T-cell (primary cell): ENCODE measurements at regions not wholly inside any gene's neighbourhood (a gene's known extent, or its start where the extent isn't known, plus 50 kb on each side); places are given as distances from the start of the nearest gene placed in this dataset.

ENCODE experiments used
- ATAC-seq, 4 experiments: fragments of 200-7000 bp in 3 of 4; fragments of 150-1000 bp in 1 of 4; cut with Tn5 transposase; replicated peaks in 1 of 4; 1 replicate in 3 of 4; 2 replicates in 1 of 4; pipeline ENCODE4 v1.10.0; 2021; ENCODE audit warnings: moderate library complexity in 3 of 4, mild to moderate bottlenecking in 2 of 4, moderate number of reproducible peaks in 1 of 4
- CTCF ChIA-PET, 2 donors: fragments of 300-600 bp; sonication (Branson Sonifier 250); formaldehyde crosslinking; loops; one replicate each; lab custom pipeline; 2022; ENCODE audit warnings: antibody characterized with exemption in 2 of 2; lab: Charles Lee
- POLR2A ChIA-PET, 2 donors: fragments of 300-600 bp; sonication (Branson Sonifier 250); formaldehyde crosslinking; loops; one replicate each; lab custom pipeline; 2022; ENCODE audit warnings: antibody characterized with exemption in 2 of 2; lab: Charles Lee
- DNase-seq, 35 experiments: peaks; one replicate each; pipeline versions ENCODE4 v3.0.0 to v3.0.0-alpha.2; 2013 to 2023
- H3K27ac ChIP-seq: one replicate; pipeline ENCODE4 v1.5.1; 2013; ENCODE audit warnings: low read length
- H3K27me3 ChIP-seq, 2 experiments: replicated peaks in 1 of 2; 1 replicate in 1 of 2; 2 replicates in 1 of 2; pipeline versions ENCODE4 v1.6.1 to v1.7.0; 2013; ENCODE audit warnings: low read length in 1 of 2, mixed read lengths in 1 of 2; ENCODE audit not compliant: control insufficient read depth in 2 of 2, insufficient read depth in 2 of 2; ENCODE audit errors: extremely low read depth in 1 of 2
- H3K36me3 ChIP-seq, 2 donors: 1 replicate in 1 of 2; 2 replicates in 1 of 2; pipeline versions ENCODE4 v1.6.1 to v1.7.0; 2013; ENCODE audit warnings: low read length in 1 of 2; ENCODE audit not compliant: control insufficient read depth in 2 of 2, insufficient read depth in 1 of 2; ENCODE audit errors: extremely low read depth in 1 of 2
- H3K4me1 ChIP-seq, 2 experiments: 1 replicate in 1 of 2; 2 replicates in 1 of 2; pipeline versions ENCODE4 v1.6.1 to v1.7.0; 2013; ENCODE audit warnings: low read length in 2 of 2, mixed read lengths in 1 of 2; ENCODE audit not compliant: insufficient read depth in 2 of 2, control insufficient read depth in 1 of 2; ENCODE audit errors: extremely low read depth in 1 of 2
- H3K4me3 ChIP-seq, 2 donors: 1 replicate in 1 of 2; 2 replicates in 1 of 2; pipeline versions ENCODE4 v1.5.1 to v1.7.0; 2013; ENCODE audit warnings: mild to moderate bottlenecking in 2 of 2, low read length in 1 of 2, moderate library complexity in 1 of 2; ENCODE audit not compliant: control insufficient read depth in 1 of 2; ENCODE audit errors: extremely low read depth in 1 of 2
- H3K9me3 ChIP-seq: 2 replicates; pipeline ENCODE4 v1.7.0; 2013
- H3K27ac Mint-ChIP-seq, 2 donors: one replicate each; pipeline ENCODE4 v1.8.0; 2020 to 2021; ENCODE audit warnings: mild to moderate bottlenecking in 2 of 2, mixed read lengths in 2 of 2
- H3K27me3 Mint-ChIP-seq, 2 donors: one replicate each; pipeline ENCODE4 v1.8.0; 2021 to 2022; ENCODE audit warnings: mixed read lengths in 2 of 2
- H3K36me3 Mint-ChIP-seq: one replicate; pipeline ENCODE4 v1.8.0; 2021; ENCODE audit warnings: mixed read lengths
- H3K4me1 Mint-ChIP-seq, 3 donors: one replicate each; pipeline ENCODE4 v1.8.0; 2020 to 2022; ENCODE audit warnings: mixed read lengths in 3 of 3, mild to moderate bottlenecking in 1 of 3
- H3K4me3 Mint-ChIP-seq, 3 donors: one replicate each; pipeline ENCODE4 v1.8.0; 2020 to 2022; ENCODE audit warnings: mild to moderate bottlenecking in 3 of 3, mixed read lengths in 3 of 3, moderate library complexity in 3 of 3
- H3K9me3 Mint-ChIP-seq, 3 donors: one replicate each; pipeline ENCODE4 v1.8.0; 2020 to 2022; ENCODE audit warnings: mixed read lengths in 3 of 3
- WGBS: methylation state at CpG from one replicate; pipeline ENCODE4 v1.1.5; 2013; ENCODE audit warnings: missing lambda C conversion rate; ENCODE audit not compliant: insufficient coverage; 5-methylcytosine and 5-hydroxymethylcytosine counted together

DNA sequence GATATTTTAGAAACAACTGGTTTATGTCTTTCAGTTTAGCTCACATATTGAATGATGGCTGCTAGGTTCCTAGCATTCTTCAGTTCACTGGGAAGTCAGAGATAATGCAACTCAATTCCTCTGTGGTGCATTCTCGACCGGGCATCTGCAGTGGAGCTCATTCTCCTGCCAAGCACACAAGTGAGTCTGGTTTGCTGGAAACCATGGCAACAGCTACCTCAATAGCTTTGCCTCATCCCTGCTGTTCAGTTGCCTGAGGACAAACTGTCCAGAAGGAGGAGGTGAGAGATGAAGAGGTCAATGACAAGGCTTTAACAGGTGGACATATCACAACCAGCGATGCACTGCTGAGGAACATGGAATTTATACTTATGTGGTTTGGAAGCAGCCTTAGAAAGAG, 816.9 kb downstream of the AACS start:
- no peaks in the 10 kb centered on the region for H3K36me3 ChIP-seq
- H3K9me3 ChIP-seq: no peaks in the 10 kb centered on the region
- no peaks in the 10 kb centered on the region for H3K27me3 ChIP-seq
- H3K27me3 Mint-ChIP-seq: no peaks in the 10 kb centered on the region
- H3K27ac ChIP-seq: no peak overlapping the region
- DNase-seq (no peak), ATAC-seq (no peak)
- no peaks in the 10 kb centered on the region for H3K4me1 ChIP-seq
- H3K4me1 Mint-ChIP-seq: no peaks in the 10 kb centered on the region
- H3K27ac Mint-ChIP-seq: no peak overlapping the region
- ChIA-PET CTCF (no interaction called here), POLR2A (no interaction called here)
- no peaks in the 10 kb centered on the region for H3K36me3 Mint-ChIP-seq
- WGBS: 60% methylated on average over 3 of the region's 3 CpGs
- peaks cover 0 to 8% (median 4%) of the 10 kb centered on the region in 3 donors for H3K9me3 Mint-ChIP-seq
- H3K4me3 Mint-ChIP-seq: no peak overlapping the region
- no peak overlapping the region for H3K4me3 ChIP-seq

DNA sequence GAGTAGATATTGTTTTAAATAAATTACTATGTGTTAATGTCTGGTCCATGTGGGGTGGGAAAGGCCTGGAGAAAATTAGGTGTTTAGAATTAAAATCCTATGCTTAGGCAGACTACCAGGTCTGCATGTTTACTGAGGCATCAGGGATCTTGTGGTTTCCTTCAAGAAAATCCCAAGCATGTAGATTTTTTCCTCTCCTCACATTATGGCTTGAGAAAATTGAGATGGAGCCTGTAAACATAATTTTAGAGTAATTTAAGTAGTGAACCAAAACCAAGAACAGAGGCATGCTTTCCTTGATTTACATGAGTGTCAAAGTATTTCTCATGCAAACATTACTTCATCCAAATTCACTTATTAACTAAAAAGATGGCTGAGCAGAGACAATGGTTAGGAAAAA, 823.7 kb downstream of the AACS start:
- Mint-ChIP-seq H3K9me3 (peaks cover 0 to 12% (median 4%) of the 10 kb centered on the region in 3 donors), H3K27me3 (no peaks in the 10 kb centered on the region), H3K36me3 (no peaks in the 10 kb centered on the region), H3K27ac (no peak overlapping the region), H3K4me1 (no peaks in the 10 kb centered on the region), H3K4me3 (no peak overlapping the region)
- Histone ChIP-seq H3K36me3 (no peaks in the 10 kb centered on the region), H3K27me3 (no peaks in the 10 kb centered on the region), H3K27ac (no peak overlapping the region), H3K4me3 (no peak overlapping the region), H3K4me1 (no peaks in the 10 kb centered on the region), H3K9me3 (no peaks in the 10 kb centered on the region)
- DNase-seq: no peak
- CTCF ChIA-PET: no interaction called here
- ATAC-seq: no peak
- POLR2A ChIA-PET: no interaction called here

DNA sequence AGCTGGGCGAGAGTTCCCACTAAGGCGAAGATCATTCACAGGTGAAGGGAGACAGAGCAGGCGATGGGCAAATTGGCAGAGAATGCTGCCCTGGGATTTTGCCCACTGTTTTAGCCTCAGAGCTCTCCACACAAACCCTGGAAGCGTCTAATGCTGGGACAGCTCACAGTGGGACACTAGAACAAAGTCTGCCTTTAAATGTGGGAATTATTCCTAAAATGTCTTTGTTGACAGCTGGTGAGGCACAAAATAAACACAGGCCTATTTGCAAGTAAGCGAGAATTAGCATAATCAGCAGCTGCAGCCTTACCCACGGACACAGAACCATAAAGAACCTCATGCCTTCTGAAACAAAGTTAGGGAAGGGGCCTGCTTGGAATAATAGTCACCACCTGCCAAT, 824.5 kb downstream of the AACS start:
- H3K36me3 Mint-ChIP-seq: no peaks in the 10 kb centered on the region

DNA sequence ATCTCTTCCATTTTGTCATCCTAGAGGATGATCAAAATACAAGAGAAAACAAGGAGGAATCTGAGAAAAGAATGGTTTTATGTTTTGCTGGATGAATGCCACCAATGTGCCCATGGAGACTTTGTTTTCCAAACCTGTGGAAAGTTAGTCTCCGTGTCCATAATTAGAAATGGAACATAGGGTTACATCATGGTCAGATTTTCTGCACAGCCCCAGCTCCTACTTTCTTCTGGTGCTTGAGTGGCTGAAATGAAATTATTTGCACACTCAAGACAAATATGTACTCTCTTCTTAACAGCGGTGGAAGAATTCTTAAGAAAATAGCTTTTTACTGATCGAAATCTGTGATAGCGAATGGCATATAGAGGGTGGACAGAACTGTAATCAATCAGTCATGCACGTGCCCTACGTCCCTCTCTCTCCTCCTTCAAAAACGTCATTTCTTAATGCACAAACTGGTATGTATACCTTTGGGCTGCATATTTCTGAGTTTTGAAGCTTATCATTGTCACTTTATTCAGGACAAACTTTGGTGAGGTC, 825.2 kb downstream of the AACS start:
- Histone ChIP-seq H3K4me3 (no peak overlapping the region), H3K4me1 (no peaks in the 10 kb centered on the region), H3K36me3 (no peaks in the 10 kb centered on the region), H3K27ac (no peak overlapping the region), H3K9me3 (no peaks in the 10 kb centered on the region), H3K27me3 (no peaks in the 10 kb centered on the region)
- DNase-seq: no peak
- H3K27ac Mint-ChIP-seq: no peak overlapping the region
- no peaks in the 10 kb centered on the region for H3K4me1 Mint-ChIP-seq
- ChIA-PET CTCF (no interaction called here), POLR2A (no interaction called here)
- no peak for ATAC-seq
- H3K36me3 Mint-ChIP-seq: no peaks in the 10 kb centered on the region
- H3K9me3 Mint-ChIP-seq: peaks cover 0 to 4% (median 0%) of the 10 kb centered on the region in 3 donors
- H3K27me3 Mint-ChIP-seq: no peaks in the 10 kb centered on the region
- no CpG with 5 or more reads among the region's 7 CpGs for WGBS
- H3K4me3 Mint-ChIP-seq: no peak overlapping the region

More for the DNA sequence above, 824.5 kb downstream of the AACS start:
- peaks cover 0 to 7% (median 0%) of the 10 kb centered on the region in 3 donors for H3K9me3 Mint-ChIP-seq
- H3K27me3 Mint-ChIP-seq: no peaks in the 10 kb centered on the region
- no CpG with 5 or more reads among the region's 6 CpGs for WGBS
- Histone ChIP-seq H3K4me3 (no peak overlapping the region), H3K27ac (no peak overlapping the region), H3K36me3 (no peaks in the 10 kb centered on the region), H3K9me3 (no peaks in the 10 kb centered on the region), H3K4me1 (no peaks in the 10 kb centered on the region), H3K27me3 (no peaks in the 10 kb centered on the region)
- H3K4me3 Mint-ChIP-seq: no peak overlapping the region
- ChIA-PET POLR2A (no interaction called here), CTCF (no interaction called here)
- no peak overlapping the region for H3K27ac Mint-ChIP-seq
- DNase-seq (no peak), ATAC-seq (no peak)
- no peaks in the 10 kb centered on the region for H3K4me1 Mint-ChIP-seq

DNA sequence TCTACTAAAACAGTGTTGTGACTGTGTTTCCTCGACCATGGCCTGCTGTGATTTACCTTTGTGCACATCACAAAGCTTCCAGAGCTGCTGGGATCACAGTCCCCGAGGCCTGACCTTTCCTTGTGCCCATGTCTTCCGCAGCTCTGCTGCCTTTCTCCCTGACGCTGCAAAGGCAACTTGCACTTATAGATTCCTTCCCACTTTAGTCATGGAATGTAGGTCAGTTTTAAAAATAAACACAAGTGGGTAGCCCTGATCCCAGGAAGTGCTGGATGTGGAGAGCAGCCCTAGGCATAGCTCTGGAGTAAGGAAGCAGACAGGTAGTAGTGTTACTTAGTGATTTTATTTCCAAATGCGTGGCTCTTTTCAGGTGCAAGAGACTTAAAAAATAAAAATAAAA, 825.7 kb downstream of the AACS start:
- no peaks in the 10 kb centered on the region for H3K9me3 ChIP-seq
- H3K27ac ChIP-seq: no peak overlapping the region
- H3K27me3 ChIP-seq: no peaks in the 10 kb centered on the region
- Mint-ChIP-seq H3K36me3 (no peaks in the 10 kb centered on the region), H3K27ac (no peak overlapping the region), H3K4me3 (no peak overlapping the region), H3K4me1 (no peaks in the 10 kb centered on the region), H3K27me3 (no peaks in the 10 kb centered on the region), H3K9me3 (peaks cover 0 to 4% (median 0%) of the 10 kb centered on the region in 3 donors)
- CTCF ChIA-PET: no interaction called here
- no peak for DNase-seq
- H3K36me3 ChIP-seq: no peaks in the 10 kb centered on the region
- no peak for ATAC-seq
- POLR2A ChIA-PET: no interaction called here
- WGBS: 41% methylated on average over 3 of the region's 5 CpGs
- H3K4me3 ChIP-seq: no peak overlapping the region
- no peaks in the 10 kb centered on the region for H3K4me1 ChIP-seq

DNA sequence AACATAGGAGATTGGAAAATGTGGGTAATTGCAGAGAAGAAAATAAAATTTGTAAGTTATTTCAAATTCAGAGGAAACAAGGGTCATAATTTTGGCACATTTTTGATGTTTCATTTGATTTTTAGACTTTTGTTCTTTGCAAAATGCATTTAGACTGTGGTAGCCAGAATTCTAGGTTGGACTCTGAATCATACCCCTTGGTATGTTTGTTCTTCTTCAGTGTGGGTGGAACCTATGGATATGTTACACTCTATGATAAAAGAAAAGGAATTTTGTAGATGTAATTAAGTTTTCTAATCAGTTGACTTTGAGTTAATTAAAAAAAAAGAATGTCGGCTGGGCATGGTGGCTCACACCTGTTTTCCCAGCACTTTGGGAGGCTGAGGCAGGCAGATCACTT, 827.0 kb downstream of the AACS start:
- H3K4me3 Mint-ChIP-seq: no peak overlapping the region
- POLR2A ChIA-PET: no interaction called here
- H3K27ac Mint-ChIP-seq: no peak overlapping the region

DNA sequence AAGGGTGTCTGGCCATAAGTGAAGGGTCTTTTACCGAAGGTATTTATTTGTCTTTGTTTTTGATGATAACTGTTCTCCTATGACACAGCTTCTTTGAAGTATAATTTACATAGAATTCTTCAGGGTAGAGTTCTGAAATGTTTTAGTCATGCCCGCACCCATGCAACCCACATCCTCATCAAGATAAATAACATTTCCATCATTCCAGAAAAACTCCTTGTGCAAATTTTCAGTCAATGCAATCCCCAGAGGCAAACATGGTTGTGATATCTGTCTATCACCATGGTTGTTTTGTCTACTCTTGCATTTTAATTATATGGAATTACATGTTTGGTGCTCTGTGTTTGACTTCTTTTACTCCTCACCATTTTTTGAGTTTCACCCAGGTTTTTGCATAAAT, 837.8 kb downstream of the AACS start:
- Histone ChIP-seq H3K4me1 (no peaks in the 10 kb centered on the region), H3K36me3 (no peaks in the 10 kb centered on the region), H3K27ac (no peak overlapping the region), H3K27me3 (no peaks in the 10 kb centered on the region), H3K4me3 (no peak overlapping the region), H3K9me3 (no peaks in the 10 kb centered on the region)
- CTCF ChIA-PET: no interaction called here
- no CpG with 5 or more reads among the region's 2 CpGs for WGBS
- Mint-ChIP-seq H3K4me3 (no peak overlapping the region), H3K36me3 (no peaks in the 10 kb centered on the region), H3K27ac (no peak overlapping the region), H3K27me3 (no peaks in the 10 kb centered on the region), H3K4me1 (no peaks in the 10 kb centered on the region), H3K9me3 (peaks cover 5 to 7% (median 6%) of the 10 kb centered on the region in 3 donors)
- ATAC-seq (no peak), DNase-seq (no peak)
- POLR2A ChIA-PET: no interaction called here

More for the DNA sequence above, 827.0 kb downstream of the AACS start:
- Histone ChIP-seq H3K4me1 (no peaks in the 10 kb centered on the region), H3K27ac (no peak overlapping the region), H3K4me3 (no peak overlapping the region), H3K36me3 (no peaks in the 10 kb centered on the region), H3K27me3 (no peaks in the 10 kb centered on the region), H3K9me3 (no peaks in the 10 kb centered on the region)
- Mint-ChIP-seq H3K27me3 (no peaks in the 10 kb centered on the region), H3K36me3 (no peaks in the 10 kb centered on the region), H3K4me1 (no peaks in the 10 kb centered on the region), H3K9me3 (peaks cover 0 to 4% (median 2%) of the 10 kb centered on the region in 3 donors)
- DNase-seq (no peak), ATAC-seq (no peak)
- CTCF ChIA-PET: no interaction called here
- 100% methylated on average over 1 of the region's 1 CpG for WGBS
